OCI-LY3 (cell line): ENCODE measurements at regions not wholly inside any gene's neighbourhood (a gene's known extent, or its start where the extent isn't known, plus 50 kb on each side); places are given as distances from the start of the nearest gene placed in this dataset.

Source experiments
- H2AFZ ChIP-seq: fragments of 200-600, 300-600 bp; shearing (Covaris generic); 2 replicates; pipeline ENCODE4 v1.6.0; 2014; ENCODE audit warnings: antibody characterized with exemption, low read depth, low read length
- H3K27ac ChIP-seq: fragments of 200-600, 300-600 bp; sonication (generic); 2 replicates; pipeline ENCODE4 v1.5.1; 2014; ENCODE audit warnings: mild to moderate bottlenecking, low read length, moderate library complexity, mixed read lengths
- H3K27me3 ChIP-seq: fragments of 200-600, 300-600 bp; sonication (generic); 2 replicates; pipeline ENCODE4 v1.6.1; 2014; ENCODE audit warnings: low read depth, low read length, mixed read lengths
- H3K36me3 ChIP-seq: fragments of 200-600, 300-600 bp; sonication (generic); replicated peaks from 2 replicates; pipeline ENCODE3; 2014; ENCODE audit warnings: low read depth, low read length, mixed read lengths
- H3K4me1 ChIP-seq: fragments of 300-600, 200-600 bp; sonication (generic); 2 replicates; pipeline ENCODE4 v1.6.1; 2014; ENCODE audit warnings: low read length, mixed read lengths
- H3K4me2 ChIP-seq: fragments of 200-600, 300-600 bp; sonication (generic); 2 replicates; pipeline ENCODE4 v1.6.1; 2014; ENCODE audit warnings: low read length, mixed read lengths
- H3K4me3 ChIP-seq: fragments of 300-600, 200-600 bp; sonication (generic); 2 replicates; pipeline ENCODE4 v1.5.1; 2014; ENCODE audit warnings: antibody characterized with exemption, mild to moderate bottlenecking, low read length, moderate library complexity
- H3K79me2 ChIP-seq: fragments of 300-600, 200-600 bp; shearing (Covaris generic); 2 replicates; pipeline ENCODE4 v1.6.1; 2014; ENCODE audit warnings: mild to moderate bottlenecking, low read length, mixed read lengths
- H3K9ac ChIP-seq: fragments of 300-600, 200-600 bp; shearing (Covaris generic); 2 replicates; pipeline ENCODE4 v1.6.0; 2014; ENCODE audit warnings: mild to moderate bottlenecking, low read length, moderate library complexity
- H3K9me3 ChIP-seq: fragments of 200-600, 300-600 bp; shearing (Covaris generic); 2 replicates; pipeline ENCODE4 v1.6.1; 2014; ENCODE audit warnings: low read length, mixed read lengths; ENCODE audit not compliant: insufficient read depth
- H4K20me1 ChIP-seq: fragments of 200-600, 300-600 bp; sonication (generic); 2 replicates; pipeline ENCODE4 v1.6.1; 2016; ENCODE audit warnings: low read length, mixed read lengths; ENCODE audit not compliant: insufficient read depth
- EZH2phosphoT487 ChIP-seq: fragments of 200-600 bp; shearing (Covaris generic); IDR thresholded peaks from 2 replicates; pipeline ENCODE4 v1.6.1; 2018; ENCODE audit warnings: antibody characterized with exemption, mixed run types, low read depth
- TF ChIP-seq, protein P1 (sequence below): fragments of 200-600, 300-600 bp; sonication (generic); IDR thresholded peaks from 2 replicates; pipeline ENCODE4 v1.5.1; 2014; ENCODE audit warnings: antibody characterized with exemption, low read length, low read depth

GRCh38 chr14:95635051-95635450, 51.2 kb upstream of the TCL1B start:
- Histone ChIP-seq H2AFZ (no peak overlapping the region), H3K4me3 (no peak overlapping the region), H3K9ac (no peak overlapping the region), H3K9me3 (peaks cover 3% of the 10 kb centered on the region; the same call in 1 of the 2 replicates), H3K36me3 (no peaks in the 10 kb centered on the region), H3K4me2 (no peak overlapping the region), H3K27ac (no peak overlapping the region), H3K27me3 (peaks cover 7% of the 10 kb centered on the region; the same call in 1 of the 2 replicates), H3K4me1 (no peaks in the 10 kb centered on the region), H3K79me2 (no peaks in the 10 kb centered on the region), H4K20me1 (no peaks in the 10 kb centered on the region)
- TF ChIP-seq EZH2phosphoT487 = no peak
- TF ChIP-seq, protein P1, sequence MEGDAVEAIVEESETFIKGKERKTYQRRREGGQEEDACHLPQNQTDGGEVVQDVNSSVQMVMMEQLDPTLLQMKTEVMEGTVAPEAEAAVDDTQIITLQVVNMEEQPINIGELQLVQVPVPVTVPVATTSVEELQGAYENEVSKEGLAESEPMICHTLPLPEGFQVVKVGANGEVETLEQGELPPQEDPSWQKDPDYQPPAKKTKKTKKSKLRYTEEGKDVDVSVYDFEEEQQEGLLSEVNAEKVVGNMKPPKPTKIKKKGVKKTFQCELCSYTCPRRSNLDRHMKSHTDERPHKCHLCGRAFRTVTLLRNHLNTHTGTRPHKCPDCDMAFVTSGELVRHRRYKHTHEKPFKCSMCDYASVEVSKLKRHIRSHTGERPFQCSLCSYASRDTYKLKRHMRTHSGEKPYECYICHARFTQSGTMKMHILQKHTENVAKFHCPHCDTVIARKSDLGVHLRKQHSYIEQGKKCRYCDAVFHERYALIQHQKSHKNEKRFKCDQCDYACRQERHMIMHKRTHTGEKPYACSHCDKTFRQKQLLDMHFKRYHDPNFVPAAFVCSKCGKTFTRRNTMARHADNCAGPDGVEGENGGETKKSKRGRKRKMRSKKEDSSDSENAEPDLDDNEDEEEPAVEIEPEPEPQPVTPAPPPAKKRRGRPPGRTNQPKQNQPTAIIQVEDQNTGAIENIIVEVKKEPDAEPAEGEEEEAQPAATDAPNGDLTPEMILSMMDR = no peak
